Transverse colon (tissue), 3 donors: ENCODE measurements at regions not wholly inside any gene's neighbourhood (a gene's known extent, or its start where the extent isn't known, plus 50 kb on each side); places are given as distances from the start of the nearest gene placed in this dataset.

Experiments
- CTCF ChIP-seq, 5 experiments: fragments of 200-600 bp in 3 of 5; fragments of 450-650 bp in 2 of 5; sonication (generic) in 3 of 5; IDR thresholded peaks; 1 replicate in 2 of 5; 2 replicates in 3 of 5; pipeline ENCODE4 v1.5.1; 2016 to 2017; ENCODE audit warnings: antibody characterized with exemption in 5 of 5, inconsistent platforms in 3 of 5, mild to moderate bottlenecking in 2 of 5, moderate library complexity in 1 of 5
- POLR2A ChIP-seq: fragments of 450-650 bp; IDR thresholded peaks from one replicate; pipeline ENCODE4 v1.6.1; 2016; ENCODE audit warnings: antibody characterized with exemption, mild to moderate bottlenecking, moderate library complexity

GRCh38 chr5:9947944-9948343 is 301.7 kb downstream of the ATPSCKMT start:
- TF ChIP-seq CTCF (IDR thresholded peaks at IDR 0.05) (no peak), POLR2A (no peak)
